Endothelial cell of umbilical vein (primary cell): ENCODE measurements at regions not wholly inside any gene's neighbourhood (a gene's known extent, or its start where the extent isn't known, plus 50 kb on each side); places are given as distances from the start of the nearest gene placed in this dataset.
"Not testable (repeated sequence)": the region's sequence is repeated elsewhere in the genome, so short reads cannot be mapped to it uniquely, and the experiment has no call there.

ENCODE experiments used
- BruUV-seq: library from RNA; stranded (reverse); fragments of 400-500 nt; replicated peaks from 2 replicates; lab custom pipeline; 2021; lab: Mats Ljungman, UMichigan
- CTCF ChIA-PET: fragments of 300-600, 350-600 bp; sonication (Branson Sonifier 250); formaldehyde crosslinking; loops from one replicate; lab custom pipeline; 2021; ENCODE audit warnings: antibody characterized with exemption, inconsistent platforms; lab: Charles Lee
- POLR2A ChIA-PET: fragments of 300-600, 350-600 bp; sonication (Branson Sonifier 250); formaldehyde crosslinking; loops from one replicate; lab custom pipeline; 2021; ENCODE audit warnings: antibody characterized with exemption, inconsistent platforms; lab: Charles Lee
- DNase-seq: peaks from one replicate; pipeline ENCODE4 v3.0.0-alpha.2; 2011; ENCODE audit warnings: low read depth, low spot score
- FAIRE-seq: peaks from 2 replicates; lab custom pipeline; 2011; peaks lifted over from hg19 to GRCh38; lab: Jason Lieb, UNC
- H2AFZ ChIP-seq: 2 replicates; pipeline ENCODE4 v1.6.0; 2012; ENCODE audit warnings: low read depth, low read length, control low read depth, inconsistent platforms
- H3K27ac ChIP-seq: 2 replicates; pipeline ENCODE4 v1.5.1; 2011; ENCODE audit warnings: low read depth, mild to moderate bottlenecking, control low read depth, low read length, moderate library complexity; ENCODE audit not compliant: insufficient read depth
- H3K27me3 ChIP-seq, 2 experiments: 2 replicates each; pipeline versions ENCODE4 v1.6.0 to v1.6.1; 2011; ENCODE audit warnings: low read length in 2 of 2, mixed read lengths in 1 of 2; ENCODE audit not compliant: control insufficient read depth in 2 of 2, insufficient read depth in 2 of 2
- H3K36me3 ChIP-seq, 2 experiments: 2 replicates in 1 of 2; 3 replicates in 1 of 2; pipeline ENCODE4 v1.5.1; 2011; ENCODE audit warnings: low read length in 2 of 2, mild to moderate bottlenecking in 1 of 2, moderate library complexity in 1 of 2; ENCODE audit not compliant: control insufficient read depth in 2 of 2, insufficient read depth in 2 of 2; ENCODE audit errors: extremely low read depth in 1 of 2
- H3K4me1 ChIP-seq: 3 replicates; pipeline ENCODE4 v1.5.1; 2011; ENCODE audit warnings: mild to moderate bottlenecking, low read length; ENCODE audit not compliant: control insufficient read depth, insufficient read depth; ENCODE audit errors: extremely low read depth
- H3K4me2 ChIP-seq: 2 replicates; pipeline ENCODE4 v1.6.1; 2011; ENCODE audit warnings: low read length, control low read depth, mixed read lengths; ENCODE audit not compliant: insufficient read depth
- H3K4me3 ChIP-seq, 3 experiments: fragments of 200-600 bp in 1 of 3; sonication (generic), shearing (Covaris generic) in 1 of 3; replicated peaks in 1 of 3; 2 replicates each; pipeline ENCODE4 v1.5.1; 2011 to 2016; ENCODE audit warnings: control low read depth in 3 of 3, low read length in 3 of 3, mild to moderate bottlenecking in 2 of 3, inconsistent platforms in 1 of 3, low read depth in 1 of 3, moderate library complexity in 1 of 3; ENCODE audit not compliant: insufficient read depth in 1 of 3
- H3K79me2 ChIP-seq: 2 replicates; pipeline ENCODE4 v1.6.0; 2012; ENCODE audit warnings: low read length, inconsistent platforms; ENCODE audit not compliant: control insufficient read depth, insufficient read depth
- H3K9ac ChIP-seq: replicated peaks from 2 replicates; pipeline ENCODE3; 2011; ENCODE audit warnings: low read length, control low read depth; ENCODE audit not compliant: insufficient read depth; ENCODE audit errors: extremely low read depth
- H3K9me1 ChIP-seq: replicated peaks from 3 replicates; pipeline ENCODE4 v1.6.0; 2011; ENCODE audit warnings: mild to moderate bottlenecking, low read length; ENCODE audit not compliant: control insufficient read depth, insufficient read depth; ENCODE audit errors: extremely low read depth
- H3K9me3 ChIP-seq: replicated peaks from 2 replicates; pipeline ENCODE4 v1.5.1; 2012; ENCODE audit warnings: low read length, inconsistent platforms; ENCODE audit not compliant: control insufficient read depth, insufficient read depth
- H4K20me1 ChIP-seq: replicated peaks from 2 replicates; pipeline ENCODE3; 2011; ENCODE audit warnings: mild to moderate bottlenecking, low read length; ENCODE audit not compliant: control insufficient read depth, insufficient read depth; ENCODE audit errors: extremely low read depth
- MAX ChIP-seq: IDR thresholded peaks from 2 replicates; pipeline ENCODE4 v1.6.1; 2011; ENCODE audit not compliant: insufficient read depth, insufficient read length
- MYC ChIP-seq: IDR thresholded peaks from one replicate; pipeline ENCODE4 v1.6.1; 2011; ENCODE audit warnings: mild to moderate bottlenecking, low read depth, low read length
- POLR2A ChIP-seq: IDR thresholded peaks from 2 replicates; pipeline ENCODE4 v1.6.1; 2012; ENCODE audit warnings: low read depth, mild to moderate bottlenecking, control low read depth, low read length
- dilution Hi-C: fragments of 300-500 bp; cut with MboI; formaldehyde crosslinking; loops from one replicate; pipeline ENCODE4 v1.15.0; 2019; ENCODE audit warnings: low sequenced_read_pairs; ENCODE audit not compliant: extremely low pct_ligation_motif_present
- intact Hi-C: fragments of 100-400 bp; cut with micrococcal nuclease; formaldehyde crosslinking; loops from one replicate; pipeline ENCODE4 v1.10.0; 2022

GRCh38 chr2:241984658-241985057 lies 115.1 kb downstream of the RTP5 start:
- CTCF ChIA-PET = interaction anchor here (1.1 kb wide), 1 partner anchor 34 kb away, joined by 3 read pairs; no protein-coding TSS in a partner anchor
- dilution Hi-C loops = no loop called here
- no peaks in the 10 kb centered on the region for H3K9me1 ChIP-seq
- no peak overlapping the region for H3K4me2 ChIP-seq
- H3K79me2 ChIP-seq = no peaks in the 10 kb centered on the region
- POLR2A ChIA-PET = no interaction called here
- H3K9ac ChIP-seq = no peak overlapping the region
- H3K9me3 ChIP-seq = no peaks in the 10 kb centered on the region
- no peak for DNase-seq
- H3K4me3 ChIP-seq = no peak overlapping the region
- H3K4me1 ChIP-seq = no peaks in the 10 kb centered on the region
- no peaks in the 10 kb centered on the region for H3K27me3 ChIP-seq
- TF ChIP-seq POLR2A (no peak), MYC (no peak), MAX (no peak)
- intact Hi-C loops = no loop called here
- no peak for FAIRE-seq
- H4K20me1 ChIP-seq = no peaks in the 10 kb centered on the region
- no TSS peak for BruUV-seq
- no peaks in the 10 kb centered on the region for H3K36me3 ChIP-seq
- no peak overlapping the region for H3K27ac ChIP-seq
- H2AFZ ChIP-seq = no peak overlapping the region

GRCh38 chr2:241985161-241985985 lies 115.8 kb downstream of the RTP5 start:
- H3K4me3 ChIP-seq, dilution Hi-C loops, H3K9me1 ChIP-seq, POLR2A ChIA-PET, H3K4me1 ChIP-seq, H4K20me1 ChIP-seq, CTCF ChIA-PET, DNase-seq, intact Hi-C loops, H3K9me3 ChIP-seq, H3K79me2 ChIP-seq, H3K27me3 ChIP-seq, H3K36me3 ChIP-seq, H3K27ac ChIP-seq, BruUV-seq, FAIRE-seq, H2AFZ ChIP-seq, H3K4me2 ChIP-seq, H3K9ac ChIP-seq: not testable (repeated sequence)
